GM21717 (cell line): ENCODE measurements at regions not wholly inside any gene's neighbourhood (a gene's known extent, or its start where the extent isn't known, plus 50 kb on each side); places are given as distances from the start of the nearest gene placed in this dataset.

Experiments used
- ATAC-seq: cut with Tn5 transposase; IDR thresholded peaks from one replicate; pipeline ENCODE4 v1.9.1; 2021; ENCODE audit warnings: mild to moderate bottlenecking, moderate library complexity; ENCODE audit not compliant: unreplicated experiment

- ATAC-seq: no peak
These were observed 469.8 kb downstream of the ACTL7B start for GRCh38 chr9:108386032-108386431.

DNA sequence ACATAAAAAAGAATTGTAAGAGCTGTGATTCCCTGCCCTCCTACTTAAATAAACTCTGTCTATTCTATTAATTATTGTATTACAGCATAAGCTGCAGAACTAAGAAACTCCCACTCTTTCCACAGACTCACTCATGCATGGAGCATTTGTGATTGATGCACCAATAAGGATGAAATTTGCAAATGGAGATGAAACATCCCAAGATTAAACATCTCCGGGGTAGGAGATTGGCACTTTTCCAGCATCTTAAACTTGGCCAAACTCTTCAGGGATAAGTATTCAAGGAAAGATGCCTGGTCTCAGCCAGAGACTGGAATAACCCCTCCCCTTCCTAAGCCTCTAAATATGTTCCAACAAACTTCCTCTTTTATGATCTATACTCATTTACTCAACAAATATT, 472.0 kb downstream of the ACTL7B start:
- ATAC-seq: no peak

- ATAC-seq: no peak
These were observed 473.5 kb downstream of the ACTL7B start for GRCh38 chr9:108382310-108382709.

DNA sequence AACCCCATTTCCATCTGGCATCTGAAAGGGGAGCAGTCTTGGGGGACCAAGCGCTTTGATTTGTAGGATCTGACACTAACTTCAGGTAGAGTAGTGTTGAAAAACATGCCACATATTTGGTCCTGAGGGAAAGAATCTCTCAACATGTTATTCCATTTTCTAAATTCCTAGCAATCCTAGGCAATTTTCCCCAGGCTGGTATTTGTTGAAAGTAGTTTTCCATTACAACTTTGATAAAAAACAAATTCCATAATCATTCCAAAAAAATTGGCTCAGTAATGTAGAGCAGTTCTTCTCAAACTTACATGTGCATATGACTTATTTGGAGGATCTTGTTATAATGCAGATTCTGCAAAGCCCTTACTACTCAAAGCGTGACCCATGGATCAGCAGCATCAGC, 477.9 kb downstream of the ACTL7B start:
- ATAC-seq: no peak

DNA sequence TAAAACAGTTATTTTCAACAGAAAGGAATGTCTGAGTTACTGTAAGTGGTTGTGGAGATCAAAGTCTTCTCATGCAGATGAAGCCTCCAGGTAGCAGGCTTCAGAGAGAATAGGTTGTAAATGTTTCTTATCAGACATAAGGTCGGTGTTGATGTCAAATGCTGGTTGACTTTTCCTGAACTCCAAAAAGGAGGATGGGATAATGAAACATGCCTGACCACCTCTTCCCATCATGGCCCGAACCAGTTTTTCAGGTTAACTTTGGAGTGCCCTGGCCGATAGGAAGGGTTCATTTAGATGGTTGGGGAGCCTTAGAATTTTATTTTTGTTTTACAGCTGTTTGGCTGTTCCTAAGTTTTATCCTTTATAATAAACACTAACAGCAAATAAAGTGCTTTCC, 478.4 kb downstream of the ACTL7B start:
- no peak for ATAC-seq

DNA sequence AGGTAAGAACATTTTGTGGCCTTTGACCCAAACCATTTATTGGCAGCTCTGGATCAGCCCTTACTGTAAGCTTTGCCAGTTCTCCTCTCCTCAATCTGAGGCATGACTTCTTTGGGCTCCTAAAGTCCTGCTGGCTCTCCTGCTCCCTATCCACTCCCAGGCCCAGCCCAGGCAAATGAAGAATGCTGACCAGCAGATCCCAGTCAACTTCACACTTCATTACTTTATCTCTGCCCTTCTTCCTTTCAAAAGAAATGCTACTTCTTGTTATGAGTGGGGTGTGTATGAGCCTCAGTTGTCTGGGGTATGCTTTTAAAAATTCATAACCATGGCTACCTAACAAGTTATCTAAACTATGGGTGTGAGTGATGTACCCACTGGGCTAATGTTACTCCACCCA, 479.6 kb downstream of the ACTL7B start:
- ATAC-seq: no peak

GRCh38 chr9:108374626-108375025, 481.2 kb downstream of the ACTL7B start:
- no peak for ATAC-seq

- no peak for ATAC-seq
These were observed 488.6 kb downstream of the ACTL7B start for GRCh38 chr9:108367188-108367587.

- no peak for ATAC-seq
These were observed 492.5 kb downstream of the ACTL7B start for GRCh38 chr9:108363311-108363710.

- no peak for ATAC-seq
These were observed 495.5 kb downstream of the ACTL7B start for GRCh38 chr9:108360304-108360703.

- ATAC-seq: no peak
These were observed 499.0 kb downstream of the ACTL7B start for GRCh38 chr9:108356806-108357205.

DNA sequence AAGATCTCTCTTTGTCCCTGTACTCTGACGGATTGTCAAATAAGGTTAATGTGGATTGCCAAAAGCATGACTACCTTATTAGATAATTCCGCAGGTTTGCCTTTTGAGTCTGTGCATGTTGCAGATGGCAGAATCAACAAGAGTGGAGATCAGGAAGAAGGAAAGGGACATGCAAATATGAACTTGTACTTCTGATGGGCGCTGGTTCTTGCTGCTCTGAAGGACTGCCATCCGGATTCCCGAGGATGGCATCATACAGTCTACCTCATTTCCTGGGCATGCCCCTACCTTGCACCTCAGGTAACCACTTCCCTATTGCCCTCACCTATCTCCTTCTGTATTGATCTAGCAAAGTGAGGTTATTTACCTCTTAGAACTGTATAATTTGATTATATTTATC, 504.2 kb downstream of the ACTL7B start:
- ATAC-seq: no peak

- ATAC-seq: no peak
These were observed 508.2 kb downstream of the ACTL7B start for GRCh38 chr9:108347463-108348188.

DNA sequence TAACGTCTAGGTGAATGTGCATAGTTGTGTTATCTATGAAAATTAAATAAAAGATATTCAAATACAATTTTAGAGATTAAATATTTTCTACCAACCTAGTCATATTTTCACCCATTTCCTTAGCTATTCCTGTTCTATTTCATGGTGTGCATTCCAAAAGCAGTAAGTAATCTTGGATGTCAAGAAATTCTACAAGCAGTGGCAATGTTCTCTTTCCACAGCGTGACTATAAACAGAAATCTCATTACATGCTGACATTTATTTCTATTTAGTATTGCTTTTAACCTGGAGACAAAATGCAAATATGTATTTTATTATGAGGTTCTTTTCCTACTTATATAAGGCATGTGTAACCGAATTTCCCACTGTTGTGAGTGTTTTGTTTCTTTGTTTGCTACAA, 510.0 kb downstream of the ACTL7B start:
- no peak for ATAC-seq

DNA sequence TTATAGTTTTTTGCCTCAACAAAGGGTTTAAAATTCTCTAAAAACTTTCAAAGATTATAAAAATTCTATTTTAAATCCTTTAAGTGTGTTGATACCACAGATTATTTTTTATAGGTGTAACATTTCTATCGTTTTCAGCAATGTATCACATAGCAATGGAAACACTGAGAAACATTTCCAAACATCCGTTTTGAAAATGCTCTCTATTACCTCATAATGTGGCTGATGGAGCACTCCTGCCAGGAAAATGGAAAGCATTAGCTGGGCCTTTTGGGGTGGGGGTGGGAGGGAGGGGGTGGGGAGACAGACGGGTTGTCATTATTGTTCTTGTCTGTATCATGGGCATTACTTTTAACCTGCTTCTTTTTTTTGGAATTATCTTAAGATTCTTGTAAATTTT, 516.5 kb downstream of the ACTL7B start:
- ATAC-seq: no peak

GRCh38 chr9:108336575-108336974, 519.2 kb downstream of the ACTL7B start:
- ATAC-seq: no peak

DNA sequence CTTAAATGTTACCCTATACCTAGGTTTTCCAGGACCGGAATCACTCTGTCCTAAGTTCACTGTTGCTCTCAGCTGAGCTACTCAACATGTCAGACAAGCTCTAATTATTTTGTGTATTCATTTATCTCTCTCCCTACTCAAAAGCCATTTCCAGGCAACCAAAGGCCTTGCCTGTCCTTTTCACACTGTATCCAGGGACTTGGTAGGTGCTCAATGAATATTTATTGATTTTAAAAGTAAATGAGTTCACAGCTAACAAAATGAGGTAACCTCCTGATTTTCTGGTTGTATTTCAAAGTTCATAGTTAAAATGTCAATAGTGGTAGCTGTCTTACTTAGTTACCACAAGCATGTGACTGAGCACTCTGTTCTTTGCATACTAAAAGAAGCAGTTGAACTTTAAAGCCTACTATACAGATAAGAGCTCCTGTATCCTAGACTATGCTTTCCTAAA, 522.2 kb downstream of the ACTL7B start:
- ATAC-seq: no peak

DNA sequence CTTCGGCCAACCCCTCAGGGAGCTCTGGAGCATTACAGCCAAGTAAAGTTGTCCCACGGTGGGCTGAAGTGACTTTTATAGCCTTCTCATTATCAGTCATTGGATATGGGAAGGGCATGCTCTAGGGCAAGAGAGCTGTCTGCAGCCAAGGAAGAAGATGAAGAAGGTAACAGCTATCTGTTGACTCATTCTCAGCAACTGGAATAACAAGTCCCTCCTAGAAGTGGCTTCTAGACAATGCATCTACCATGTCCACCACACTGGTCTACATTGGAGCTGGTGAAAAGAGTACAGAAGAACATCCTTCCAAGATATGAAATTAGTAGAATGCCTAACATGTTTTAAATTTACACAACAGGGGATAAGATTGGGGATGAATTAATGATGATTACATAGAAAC, 524.2 kb downstream of the ACTL7B start:
- ATAC-seq: no peak

GRCh38 chr9:108325406-108325805, 530.4 kb downstream of the ACTL7B start:
- ATAC-seq: no peak

DNA sequence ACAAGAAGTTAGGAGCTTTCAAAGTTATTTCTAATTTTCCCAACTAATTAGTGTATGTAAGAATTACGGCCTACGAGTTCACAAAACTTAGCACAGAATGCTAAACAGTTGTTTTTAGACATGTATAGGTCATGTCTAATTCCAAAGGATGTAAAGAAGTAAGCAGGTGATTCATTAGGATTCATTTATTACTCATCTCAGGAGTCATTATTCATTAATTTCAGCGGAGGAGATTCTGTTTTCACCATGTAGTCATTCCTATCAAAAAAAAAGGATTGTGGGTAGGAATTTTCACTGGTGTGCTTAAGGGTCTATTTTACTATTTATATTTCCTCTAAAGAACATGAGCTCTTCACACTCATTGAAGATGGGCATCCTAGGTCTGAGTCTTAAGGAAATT, 532.2 kb downstream of the ACTL7B start:
- ATAC-seq: no peak

- ATAC-seq: no peak
These were observed 533.3 kb downstream of the ACTL7B start for GRCh38 chr9:108322326-108323098.

GRCh38 chr9:108316630-108317029, 539.2 kb downstream of the ACTL7B start:
- no peak for ATAC-seq
